Breast epithelium (tissue), 4 donors: ENCODE measurements at regions not wholly inside any gene's neighbourhood (a gene's known extent, or its start where the extent isn't known, plus 50 kb on each side); places are given as distances from the start of the nearest gene placed in this dataset.
"Not testable (repeated sequence)": the region's sequence is repeated elsewhere in the genome, so short reads cannot be mapped to it uniquely, and the experiment has no call there.

Source experiments
- DNase-seq, 2 donors: peaks; one replicate each; pipeline ENCODE4 v3.0.0-alpha.2; 2019; ENCODE audit warnings: low spot score in 2 of 2
- H3K27ac ChIP-seq, 2 donors: fragments of 200-600 bp; sonication (generic) in 1 of 2; one replicate each; pipeline ENCODE4 v1.5.1; 2016 to 2019; ENCODE audit warnings: mild to moderate bottlenecking in 1 of 2
- H3K27me3 ChIP-seq, 2 donors: fragments of 200-600 bp; sonication (generic) in 1 of 2; one replicate each; pipeline versions ENCODE4 v1.5.1 to v1.6.0; 2017 to 2019; ENCODE audit warnings: control low read depth in 1 of 2, mild to moderate bottlenecking in 1 of 2
- H3K36me3 ChIP-seq: fragments of 200-600 bp; one replicate; pipeline ENCODE4 v1.5.1; 2019
- H3K4me1 ChIP-seq, 2 donors: fragments of 200-600 bp; sonication (generic); one replicate each; pipeline ENCODE4 v1.5.1; 2016 to 2019; ENCODE audit warnings: control low read depth in 1 of 2
- H3K4me3 ChIP-seq, 3 donors: fragments of 200-600 bp; sonication (generic); 1 replicate in 2 of 3; 2 replicates in 1 of 3; pipeline ENCODE4 v1.5.1; 2016 to 2019; ENCODE audit warnings: mild to moderate bottlenecking in 3 of 3, moderate library complexity in 2 of 3
- H3K9me3 ChIP-seq, 2 donors: fragments of 200-600 bp; sonication (generic) in 1 of 2; one replicate each; pipeline ENCODE4 v1.5.1; 2016 to 2019; ENCODE audit warnings: control low read depth in 1 of 2
- POLR2A ChIP-seq: fragments of 450-650 bp; IDR thresholded peaks from one replicate; pipeline ENCODE4 v1.6.1; 2016; ENCODE audit warnings: antibody characterized with exemption, mild to moderate bottlenecking, moderate library complexity
- POLR2AphosphoS5 ChIP-seq, 3 donors: sonication (generic); formaldehyde crosslinking; IDR thresholded peaks; one replicate each; pipeline ENCODE4 v1.6.1; 2017; ENCODE audit warnings: antibody characterized with exemption in 3 of 3
- intact Hi-C: fragments of 100-400 bp; cut with DNase I; formaldehyde crosslinking; loops from one replicate; pipeline ENCODE4 v1.15.1; 2023; ENCODE audit warnings: low total_unique reads
- TF ChIP-seq, protein P1 (sequence below), 3 donors: fragments of 450-650 bp; IDR thresholded peaks; one replicate each; pipeline ENCODE4 v1.5.1; 2016 to 2017; ENCODE audit warnings: antibody characterized with exemption in 3 of 3, mild to moderate bottlenecking in 3 of 3, moderate library complexity in 3 of 3

- intact Hi-C loops: loop anchor here (10.0 kb wide), 1 partner anchor 1844 kb away; no protein-coding TSS in a partner anchor
Measured at GRCh38 chr3:191740712-191741111, 279.7 kb downstream of the PYDC2 start.

DNA sequence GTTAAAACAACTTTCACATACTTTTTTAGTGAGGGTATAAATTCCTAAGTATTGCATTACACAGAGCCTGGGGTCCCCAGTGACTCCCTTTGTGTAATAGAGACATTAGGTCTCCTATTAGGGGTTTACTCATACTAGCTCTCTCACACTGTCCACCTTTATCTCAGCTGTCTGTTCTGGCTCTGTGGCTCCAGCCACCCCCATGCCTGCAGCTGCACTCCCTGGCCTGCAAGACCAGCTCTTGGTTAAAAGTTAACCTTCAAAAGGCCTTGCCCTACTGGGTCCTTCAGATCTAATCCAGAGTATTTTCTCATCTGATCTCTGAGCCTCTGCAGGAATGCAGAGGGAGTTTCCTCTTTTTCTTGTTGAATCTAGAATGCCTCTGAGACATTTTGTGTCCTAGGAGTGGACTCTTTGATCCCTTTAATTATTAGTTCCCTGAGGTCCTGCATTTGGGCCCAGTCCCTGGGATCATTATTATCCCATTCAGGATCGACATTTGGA, 280.9 kb downstream of the PYDC2 start:
- H3K27me3 ChIP-seq, DNase-seq, H3K36me3 ChIP-seq, H3K27ac ChIP-seq, H3K4me1 ChIP-seq, H3K4me3 ChIP-seq: not testable (repeated sequence)
- peaks cover 0 to 12% of the 10 kb centered on the region in 2 donors for H3K9me3 ChIP-seq
- intact Hi-C loops: loop anchor here (10.0 kb wide), 1 partner anchor 1843 kb away; no protein-coding TSS in a partner anchor

More at GRCh38 chr3:191740712-191741111, 279.7 kb downstream of the PYDC2 start:
- Histone ChIP-seq H3K27ac (no peak overlapping the region), H3K27me3 (no peaks in the 10 kb centered on the region), H3K9me3 (peaks cover 0 to 12% of the 10 kb centered on the region in 2 donors), H3K4me3 (no peak overlapping the region), H3K36me3 (no peaks in the 10 kb centered on the region), H3K4me1 (no peaks in the 10 kb centered on the region)
- no peak for DNase-seq
- TF ChIP-seq POLR2A: no peak
- TF ChIP-seq, protein P1, sequence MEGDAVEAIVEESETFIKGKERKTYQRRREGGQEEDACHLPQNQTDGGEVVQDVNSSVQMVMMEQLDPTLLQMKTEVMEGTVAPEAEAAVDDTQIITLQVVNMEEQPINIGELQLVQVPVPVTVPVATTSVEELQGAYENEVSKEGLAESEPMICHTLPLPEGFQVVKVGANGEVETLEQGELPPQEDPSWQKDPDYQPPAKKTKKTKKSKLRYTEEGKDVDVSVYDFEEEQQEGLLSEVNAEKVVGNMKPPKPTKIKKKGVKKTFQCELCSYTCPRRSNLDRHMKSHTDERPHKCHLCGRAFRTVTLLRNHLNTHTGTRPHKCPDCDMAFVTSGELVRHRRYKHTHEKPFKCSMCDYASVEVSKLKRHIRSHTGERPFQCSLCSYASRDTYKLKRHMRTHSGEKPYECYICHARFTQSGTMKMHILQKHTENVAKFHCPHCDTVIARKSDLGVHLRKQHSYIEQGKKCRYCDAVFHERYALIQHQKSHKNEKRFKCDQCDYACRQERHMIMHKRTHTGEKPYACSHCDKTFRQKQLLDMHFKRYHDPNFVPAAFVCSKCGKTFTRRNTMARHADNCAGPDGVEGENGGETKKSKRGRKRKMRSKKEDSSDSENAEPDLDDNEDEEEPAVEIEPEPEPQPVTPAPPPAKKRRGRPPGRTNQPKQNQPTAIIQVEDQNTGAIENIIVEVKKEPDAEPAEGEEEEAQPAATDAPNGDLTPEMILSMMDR (IDR thresholded peaks at IDR 0.05): no peak
- TF ChIP-seq POLR2AphosphoS5 (IDR thresholded peaks at IDR 0.05): no peak

- Histone ChIP-seq H3K9me3 (peaks cover 0 to 12% of the 10 kb centered on the region in 2 donors), H3K36me3 (no peaks in the 10 kb centered on the region), H3K27me3 (no peaks in the 10 kb centered on the region), H3K4me1 (no peaks in the 10 kb centered on the region), H3K27ac (no peak overlapping the region), H3K4me3 (no peak overlapping the region)
- intact Hi-C loops: loop anchor here (10.0 kb wide), 1 partner anchor 1842 kb away; no protein-coding TSS in a partner anchor
- TF ChIP-seq, protein P1 (IDR thresholded peaks at IDR 0.05): no peak
- TF ChIP-seq POLR2AphosphoS5 (IDR thresholded peaks at IDR 0.05) (no peak), POLR2A (no peak)
- no peak for DNase-seq
Measured at GRCh38 chr3:191743283-191743682, 282.3 kb downstream of the PYDC2 start.

DNA sequence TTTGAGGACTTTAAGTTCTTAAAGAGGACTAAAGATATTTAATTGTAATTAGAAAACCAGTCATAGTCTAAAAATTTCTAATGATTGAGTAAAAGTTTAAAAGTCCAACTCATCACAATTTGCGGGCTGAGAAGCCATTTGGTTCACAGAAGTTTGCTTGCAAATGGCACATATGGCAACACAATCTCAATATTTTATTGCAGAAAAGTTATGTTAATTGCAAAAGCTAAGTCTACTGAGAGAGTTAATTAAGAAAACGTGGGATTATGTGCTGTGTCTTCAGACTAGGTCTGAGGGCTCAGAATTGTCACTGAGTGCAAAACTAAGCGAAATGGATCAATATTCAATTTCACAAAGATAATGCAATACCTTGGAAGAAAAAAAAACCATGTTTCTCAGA, 289.7 kb downstream of the PYDC2 start:
- H3K36me3 ChIP-seq: no peaks in the 10 kb centered on the region
- no peak for DNase-seq
- no peaks in the 10 kb centered on the region for H3K27me3 ChIP-seq
- H3K27ac ChIP-seq: no peak overlapping the region
- no peaks in the 10 kb centered on the region for H3K9me3 ChIP-seq
- H3K4me3 ChIP-seq: no peak overlapping the region
- H3K4me1 ChIP-seq: no peaks in the 10 kb centered on the region
- intact Hi-C loops: no loop called here
- no peak for TF ChIP-seq POLR2AphosphoS5 (IDR thresholded peaks at IDR 0.05)
- TF ChIP-seq, protein P1 (IDR thresholded peaks at IDR 0.05): no peak

DNA sequence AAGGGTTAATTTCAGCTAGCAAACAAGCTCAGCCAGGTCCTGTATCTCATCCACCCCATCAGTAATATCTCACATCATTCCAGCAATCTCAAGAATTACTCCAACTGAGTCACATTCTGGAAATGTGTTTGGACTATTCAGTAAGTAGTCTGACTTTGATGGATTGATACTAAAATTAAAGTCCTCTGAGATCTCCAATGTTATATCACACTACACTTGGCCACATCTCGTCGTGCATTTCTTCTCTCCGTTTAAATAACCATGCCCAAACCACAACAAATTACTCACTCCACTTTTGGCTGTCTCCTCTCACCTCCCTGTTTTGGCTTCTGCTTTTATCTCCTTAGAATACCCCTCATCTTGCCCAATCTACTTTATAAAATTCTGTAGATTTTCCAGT, 292.2 kb downstream of the PYDC2 start:
- Histone ChIP-seq H3K27ac (no peak overlapping the region), H3K27me3 (no peaks in the 10 kb centered on the region), H3K4me3 (no peak overlapping the region), H3K4me1 (no peaks in the 10 kb centered on the region), H3K9me3 (no peaks in the 10 kb centered on the region), H3K36me3 (no peaks in the 10 kb centered on the region)
- TF ChIP-seq POLR2AphosphoS5 (IDR thresholded peaks at IDR 0.05) (no peak), POLR2A (no peak)
- TF ChIP-seq, protein P1 (IDR thresholded peaks at IDR 0.05): no peak
- intact Hi-C loops: no loop called here
- DNase-seq: no peak

DNA sequence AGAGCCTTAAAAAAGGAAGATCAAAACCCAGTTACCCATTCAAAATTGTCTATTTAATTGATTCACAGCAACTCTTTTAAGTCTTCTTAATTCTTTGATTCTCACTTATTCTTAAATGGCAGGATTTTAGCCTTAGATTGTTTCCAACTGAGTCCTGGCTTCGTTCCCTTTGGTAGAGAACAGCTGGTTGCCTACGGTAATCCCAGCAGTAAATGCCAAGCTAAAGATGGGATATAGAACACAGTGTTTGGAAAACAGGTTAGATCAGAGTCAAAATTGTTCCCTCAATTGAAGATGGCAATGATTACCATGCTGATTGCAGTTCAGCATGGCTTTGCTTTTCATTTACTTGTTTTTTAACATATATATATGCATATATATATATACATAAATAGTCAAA, 300.9 kb downstream of the PYDC2 start:
- Histone ChIP-seq H3K27ac (no peak overlapping the region), H3K27me3 (no peaks in the 10 kb centered on the region), H3K4me3 (no peak overlapping the region), H3K9me3 (no peaks in the 10 kb centered on the region), H3K4me1 (no peaks in the 10 kb centered on the region), H3K36me3 (no peaks in the 10 kb centered on the region)
- TF ChIP-seq POLR2AphosphoS5 (IDR thresholded peaks at IDR 0.05) (no peak), POLR2A (no peak)
- TF ChIP-seq, protein P1 (IDR thresholded peaks at IDR 0.05): no peak
- no peak for DNase-seq
- intact Hi-C loops: no loop called here
